PC-9 (cell line): ENCODE measurements at regions not wholly inside any gene's neighbourhood (a gene's known extent, or its start where the extent isn't known, plus 50 kb on each side); places are given as distances from the start of the nearest gene placed in this dataset.

ENCODE experiments used
- EZH2 ChIP-seq: fragments of 200-600 bp; sonication (generic); IDR thresholded peaks from 2 replicates; pipeline ENCODE4 v1.8.0; 2017; ENCODE audit warnings: antibody characterized with exemption, low read depth
- TF ChIP-seq, protein P1 (sequence below): fragments of 200-600 bp; sonication (generic); conservative IDR thresholded peaks from 2 replicates; pipeline ENCODE4 v1.6.1; 2017; ENCODE audit warnings: mixed run types, antibody characterized with exemption, mild to moderate bottlenecking, moderate library complexity

DNA sequence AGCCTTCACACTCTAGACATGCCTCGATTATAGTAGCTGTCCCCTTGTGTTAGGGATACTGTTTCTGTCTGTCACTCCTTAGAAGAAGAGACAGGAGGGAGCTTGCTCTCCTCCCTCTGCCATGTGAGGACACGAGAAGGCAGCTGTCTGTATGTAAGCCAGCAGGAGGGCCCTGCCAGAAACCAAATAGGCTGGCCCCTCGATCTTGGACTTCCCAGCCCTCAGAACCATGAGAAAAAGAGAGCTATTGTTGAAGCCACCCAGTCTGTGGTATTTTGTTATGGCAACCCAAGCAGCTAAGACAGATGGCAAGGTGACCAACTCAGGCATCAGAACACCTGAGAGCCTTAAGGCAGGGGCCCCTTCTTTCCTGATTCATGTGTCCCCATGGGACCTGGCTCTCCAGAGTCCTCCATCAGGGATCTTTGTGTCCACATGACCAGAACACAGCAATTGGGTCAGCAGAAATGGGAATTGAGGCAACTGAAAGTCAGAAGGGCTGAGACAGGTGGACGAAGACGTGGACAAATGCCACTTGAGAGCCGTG is 65.6 kb upstream of the NPAS1 start:
- TF ChIP-seq, protein P1, sequence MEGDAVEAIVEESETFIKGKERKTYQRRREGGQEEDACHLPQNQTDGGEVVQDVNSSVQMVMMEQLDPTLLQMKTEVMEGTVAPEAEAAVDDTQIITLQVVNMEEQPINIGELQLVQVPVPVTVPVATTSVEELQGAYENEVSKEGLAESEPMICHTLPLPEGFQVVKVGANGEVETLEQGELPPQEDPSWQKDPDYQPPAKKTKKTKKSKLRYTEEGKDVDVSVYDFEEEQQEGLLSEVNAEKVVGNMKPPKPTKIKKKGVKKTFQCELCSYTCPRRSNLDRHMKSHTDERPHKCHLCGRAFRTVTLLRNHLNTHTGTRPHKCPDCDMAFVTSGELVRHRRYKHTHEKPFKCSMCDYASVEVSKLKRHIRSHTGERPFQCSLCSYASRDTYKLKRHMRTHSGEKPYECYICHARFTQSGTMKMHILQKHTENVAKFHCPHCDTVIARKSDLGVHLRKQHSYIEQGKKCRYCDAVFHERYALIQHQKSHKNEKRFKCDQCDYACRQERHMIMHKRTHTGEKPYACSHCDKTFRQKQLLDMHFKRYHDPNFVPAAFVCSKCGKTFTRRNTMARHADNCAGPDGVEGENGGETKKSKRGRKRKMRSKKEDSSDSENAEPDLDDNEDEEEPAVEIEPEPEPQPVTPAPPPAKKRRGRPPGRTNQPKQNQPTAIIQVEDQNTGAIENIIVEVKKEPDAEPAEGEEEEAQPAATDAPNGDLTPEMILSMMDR, result no peak
- no peak for TF ChIP-seq EZH2
